ENCODE measurements at regions not wholly inside any gene's neighbourhood (a gene's known extent, or its start where the extent isn't known, plus 50 kb on each side); places are given as distances from the start of the nearest gene placed in this dataset.

DNA sequence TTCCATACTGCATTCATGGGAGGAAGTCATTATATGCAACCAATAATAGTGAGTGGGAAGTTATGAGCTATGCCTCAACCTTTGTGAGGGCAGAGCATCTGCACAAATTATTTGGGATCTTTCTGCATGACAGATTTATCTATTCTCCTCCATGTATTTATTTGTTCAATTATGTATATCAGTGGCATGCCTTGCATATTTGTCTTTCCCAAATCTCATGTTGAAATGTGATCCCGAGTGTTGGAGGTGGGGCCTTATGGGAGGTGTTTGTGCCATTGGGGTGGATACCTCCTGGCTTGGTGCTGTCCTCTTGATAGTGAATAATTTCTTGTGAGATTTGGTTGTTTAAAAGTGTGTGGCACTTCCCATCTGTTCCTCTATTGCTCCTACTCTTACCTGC, 1246.0 kb upstream of the CITED2 start:
- TF ChIP-seq, protein P1, sequence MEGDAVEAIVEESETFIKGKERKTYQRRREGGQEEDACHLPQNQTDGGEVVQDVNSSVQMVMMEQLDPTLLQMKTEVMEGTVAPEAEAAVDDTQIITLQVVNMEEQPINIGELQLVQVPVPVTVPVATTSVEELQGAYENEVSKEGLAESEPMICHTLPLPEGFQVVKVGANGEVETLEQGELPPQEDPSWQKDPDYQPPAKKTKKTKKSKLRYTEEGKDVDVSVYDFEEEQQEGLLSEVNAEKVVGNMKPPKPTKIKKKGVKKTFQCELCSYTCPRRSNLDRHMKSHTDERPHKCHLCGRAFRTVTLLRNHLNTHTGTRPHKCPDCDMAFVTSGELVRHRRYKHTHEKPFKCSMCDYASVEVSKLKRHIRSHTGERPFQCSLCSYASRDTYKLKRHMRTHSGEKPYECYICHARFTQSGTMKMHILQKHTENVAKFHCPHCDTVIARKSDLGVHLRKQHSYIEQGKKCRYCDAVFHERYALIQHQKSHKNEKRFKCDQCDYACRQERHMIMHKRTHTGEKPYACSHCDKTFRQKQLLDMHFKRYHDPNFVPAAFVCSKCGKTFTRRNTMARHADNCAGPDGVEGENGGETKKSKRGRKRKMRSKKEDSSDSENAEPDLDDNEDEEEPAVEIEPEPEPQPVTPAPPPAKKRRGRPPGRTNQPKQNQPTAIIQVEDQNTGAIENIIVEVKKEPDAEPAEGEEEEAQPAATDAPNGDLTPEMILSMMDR (IDR thresholded peaks at IDR 0.05) = no peak
- Histone ChIP-seq H3K9me3 (no peaks in the 10 kb centered on the region), H3K4me3 (no peak overlapping the region), H3K4me1 (no peaks in the 10 kb centered on the region), H3K36me3 (no peaks in the 10 kb centered on the region), H3K27ac (no peak overlapping the region), H3K27me3 (no peaks in the 10 kb centered on the region)
- DNase-seq (ENCODE audit: low spot score) = no peak

DNA sequence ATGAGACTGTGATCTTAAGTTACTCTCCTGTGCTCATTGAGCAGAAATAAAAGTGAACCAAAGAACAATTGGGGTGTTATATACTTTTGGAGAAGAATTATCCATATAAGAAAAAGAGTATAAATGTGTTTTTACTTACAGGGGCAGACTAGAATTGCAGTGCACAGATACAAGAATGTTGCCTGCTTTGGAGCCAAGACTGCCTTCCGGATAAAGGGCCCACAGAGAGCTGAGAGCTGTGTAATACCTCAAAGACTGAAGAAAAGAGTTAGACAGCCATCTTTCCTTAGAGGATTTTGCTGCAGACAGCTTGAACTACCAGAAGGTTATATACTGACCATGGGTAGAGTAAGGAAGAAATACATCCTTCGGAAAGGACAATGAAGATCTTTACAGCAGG, 1235.5 kb upstream of the CITED2 start:
- TF ChIP-seq, protein P1 (IDR thresholded peaks at IDR 0.05) = no peak
- Histone ChIP-seq H3K36me3 (no peaks in the 10 kb centered on the region), H3K27ac (no peak overlapping the region), H3K9me3 (no peaks in the 10 kb centered on the region), H3K4me1 (no peaks in the 10 kb centered on the region), H3K4me3 (no peak overlapping the region), H3K27me3 (no peaks in the 10 kb centered on the region)
- DNase-seq (ENCODE audit: low spot score) = no peak

DNA sequence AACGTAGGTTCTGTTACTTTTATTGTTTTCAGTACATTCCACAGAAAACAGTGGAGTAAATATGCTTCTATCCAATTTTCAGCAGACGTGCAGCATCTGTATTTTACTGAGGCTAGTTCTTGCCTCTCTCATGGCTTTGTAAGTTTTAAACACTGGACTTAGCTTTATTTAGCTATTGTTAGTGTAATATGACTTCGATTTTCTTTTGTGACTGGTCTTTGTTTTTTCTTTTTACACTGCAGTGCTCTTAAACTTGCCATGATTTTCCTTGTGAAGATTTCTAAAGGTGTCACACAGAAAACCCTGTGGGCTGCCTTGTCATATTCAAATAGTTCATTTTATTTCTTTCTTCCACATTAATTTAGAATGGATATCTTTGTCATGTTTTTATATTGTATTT, 1234.9 kb upstream of the CITED2 start:
- no peaks in the 10 kb centered on the region for H3K9me3 ChIP-seq
- no peak overlapping the region for H3K4me3 ChIP-seq
- no peaks in the 10 kb centered on the region for H3K36me3 ChIP-seq
- TF ChIP-seq, protein P1 (IDR thresholded peaks at IDR 0.05) = no peak
- H3K27me3 ChIP-seq = no peaks in the 10 kb centered on the region
- H3K27ac ChIP-seq = no peak overlapping the region
- no peaks in the 10 kb centered on the region for H3K4me1 ChIP-seq
- DNase-seq (ENCODE audit: low spot score) = no peak

DNA sequence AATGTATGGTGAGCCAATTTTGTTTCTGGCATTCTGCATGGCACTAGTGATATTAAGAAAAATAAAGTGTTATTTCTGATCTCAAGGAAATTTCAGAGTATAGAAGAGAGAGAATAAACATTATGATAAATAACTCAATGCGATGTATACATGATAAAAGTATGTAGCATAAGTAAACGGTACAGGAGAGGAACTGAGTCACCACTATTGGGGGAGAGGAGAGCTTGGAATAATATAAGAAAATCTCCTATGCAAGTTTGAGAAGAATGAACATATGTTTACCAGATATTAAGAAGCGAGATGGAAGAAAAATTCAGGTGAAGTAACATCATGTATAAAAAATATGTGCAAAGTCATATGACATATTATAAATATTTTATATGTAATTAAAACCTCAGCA, 1230.3 kb upstream of the CITED2 start:
- TF ChIP-seq, protein P1 (IDR thresholded peaks at IDR 0.05) = no peak
- no peaks in the 10 kb centered on the region for H3K27me3 ChIP-seq
- H3K4me1 ChIP-seq = no peaks in the 10 kb centered on the region
- no peak overlapping the region for H3K4me3 ChIP-seq
- no peaks in the 10 kb centered on the region for H3K9me3 ChIP-seq
- no peak overlapping the region for H3K27ac ChIP-seq
- no peak for DNase-seq (ENCODE audit: low spot score)
- H3K36me3 ChIP-seq = no peaks in the 10 kb centered on the region

DNA sequence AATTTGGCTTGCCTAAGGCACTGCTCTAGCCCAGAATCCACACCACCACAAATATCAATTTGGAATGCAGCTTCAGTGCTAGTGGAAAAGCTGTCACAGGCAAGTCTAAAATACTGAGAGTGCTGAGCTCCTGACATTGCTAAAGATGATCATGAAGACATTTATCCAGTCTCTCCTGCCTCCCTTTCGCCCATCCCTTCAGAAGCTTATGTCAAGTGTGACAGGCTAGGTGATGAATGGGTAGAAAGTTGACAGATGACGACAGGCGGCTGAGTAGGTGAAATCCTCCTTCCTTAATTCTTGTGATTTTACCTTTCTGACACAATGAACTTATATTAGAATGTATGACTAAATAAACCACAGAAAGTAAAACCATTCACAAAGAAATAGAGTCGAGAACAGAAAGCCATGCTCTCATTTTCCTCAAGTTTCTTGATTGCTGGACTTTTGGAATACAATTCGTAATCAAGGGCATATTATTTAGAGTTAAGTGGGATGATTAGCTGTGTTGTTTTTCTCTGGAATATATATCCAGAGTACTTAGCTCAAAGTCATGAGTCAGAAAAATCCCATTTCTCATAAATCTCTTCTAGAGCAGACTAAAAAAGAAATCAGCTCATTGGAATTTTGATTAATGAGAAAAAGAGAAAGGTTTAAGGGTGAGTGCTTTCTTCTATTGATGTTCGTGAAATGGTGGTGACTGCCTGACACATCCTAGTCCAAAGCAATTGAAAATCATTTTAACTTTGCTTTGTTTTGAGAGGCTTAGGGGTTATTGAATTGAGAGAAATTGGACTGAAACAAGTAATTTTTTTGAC, 1228.2 kb upstream of the CITED2 start:
- Histone ChIP-seq H3K4me3 (no peak overlapping the region), H3K9me3 (no peaks in the 10 kb centered on the region), H3K4me1 (no peaks in the 10 kb centered on the region), H3K36me3 (no peaks in the 10 kb centered on the region), H3K27ac (peak overlapping the region in 1 of 2 donors; percentile 11), H3K27me3 (no peaks in the 10 kb centered on the region)
- DNase-seq (ENCODE audit: low spot score) = no peak
- TF ChIP-seq, protein P1 (IDR thresholded peaks at IDR 0.05) = no peak

Measured in right atrium auricular region (tissue), 2 donors.